H9 (cell line): ENCODE measurements at regions not wholly inside any gene's neighbourhood (a gene's known extent, or its start where the extent isn't known, plus 50 kb on each side); places are given as distances from the start of the nearest gene placed in this dataset.

Experiments used
- DNase-seq: peaks from one replicate; pipeline ENCODE4 v3.0.0-alpha.2; 2017
- H2AFZ ChIP-seq: one replicate; pipeline ENCODE4 v1.6.1; 2013; ENCODE audit warnings: mild to moderate bottlenecking, low read length, control low read depth, moderate library complexity
- H2AK5ac ChIP-seq: 2 replicates; pipeline ENCODE4 v1.6.1; 2013; ENCODE audit warnings: low read length, control low read depth, mixed read lengths; ENCODE audit not compliant: insufficient read length
- H2BK120ac ChIP-seq: one replicate; pipeline ENCODE4 v1.6.1; 2013; ENCODE audit warnings: low read depth, mild to moderate bottlenecking, low read length, control low read depth, inconsistent platforms; ENCODE audit not compliant: poor library complexity, severe bottlenecking
- H2BK12ac ChIP-seq: 2 replicates; pipeline ENCODE4 v1.6.1; 2013; ENCODE audit warnings: low read length, control low read depth, mixed read lengths, low read depth; ENCODE audit not compliant: insufficient read length
- H2BK15ac ChIP-seq: 2 replicates; pipeline ENCODE4 v1.6.1; 2013; ENCODE audit warnings: low read depth, low read length, control low read depth
- H2BK20ac ChIP-seq: one replicate; pipeline ENCODE4 v1.6.1; 2013; ENCODE audit warnings: low read depth, mild to moderate bottlenecking, low read length, control low read depth, inconsistent platforms; ENCODE audit not compliant: poor library complexity, severe bottlenecking
- H2BK5ac ChIP-seq: 2 replicates; pipeline ENCODE4 v1.6.1; 2013; ENCODE audit warnings: low read length, control low read depth, mixed read lengths; ENCODE audit not compliant: insufficient read length
- H3K14ac ChIP-seq: 2 replicates; pipeline ENCODE4 v1.6.1; 2013; ENCODE audit warnings: low read length, control low read depth; ENCODE audit not compliant: insufficient read depth
- H3K18ac ChIP-seq: 2 replicates; pipeline ENCODE4 v1.6.1; 2013; ENCODE audit warnings: low read depth, mild to moderate bottlenecking, mixed read lengths, low read length, control low read depth; ENCODE audit not compliant: insufficient read length
- H3K23ac ChIP-seq: 2 replicates; pipeline ENCODE4 v1.6.1; 2013; ENCODE audit warnings: low read length, control low read depth, mixed read lengths, low read depth; ENCODE audit not compliant: insufficient read length
- H3K23me2 ChIP-seq: 2 replicates; pipeline ENCODE4 v1.6.1; 2013; ENCODE audit warnings: low read depth, mild to moderate bottlenecking, mixed read lengths, low read length, control low read depth; ENCODE audit not compliant: insufficient read length, poor library complexity, severe bottlenecking
- H3K27ac ChIP-seq: 2 replicates; pipeline ENCODE4 v1.5.1; 2013; ENCODE audit warnings: low read length, control low read depth, mixed read lengths, low read depth; ENCODE audit not compliant: insufficient read length
- H3K27me3 ChIP-seq: 2 replicates; pipeline ENCODE4 v1.6.1; 2013; ENCODE audit warnings: low read length, control low read depth, inconsistent platforms; ENCODE audit not compliant: insufficient read depth
- H3K4ac ChIP-seq: 2 replicates; pipeline ENCODE4 v1.6.1; 2013; ENCODE audit warnings: low read depth, mild to moderate bottlenecking, control low read depth, inconsistent platforms, low read length, moderate library complexity
- H3K4me1 ChIP-seq: 2 replicates; pipeline ENCODE4 v1.6.1; 2013; ENCODE audit warnings: low read length, control low read depth, inconsistent platforms; ENCODE audit not compliant: insufficient read depth
- H3K4me2 ChIP-seq: 2 replicates; pipeline ENCODE4 v1.6.1; 2013; ENCODE audit warnings: low read length, control low read depth, mixed read lengths; ENCODE audit not compliant: insufficient read length, insufficient read depth
- H3K56ac ChIP-seq: 2 replicates; pipeline ENCODE4 v1.6.1; 2013; ENCODE audit warnings: low read depth, mild to moderate bottlenecking, mixed read lengths, low read length, control low read depth; ENCODE audit not compliant: insufficient read length
- H3K79me1 ChIP-seq: 2 replicates; pipeline ENCODE4 v1.6.1; 2013; ENCODE audit warnings: low read depth, mild to moderate bottlenecking, moderate library complexity, low read length, control low read depth, inconsistent platforms; ENCODE audit not compliant: insufficient read depth, poor library complexity, severe bottlenecking
- H3K79me2 ChIP-seq: 2 replicates; pipeline ENCODE4 v1.6.1; 2013; ENCODE audit warnings: low read length, control low read depth, inconsistent platforms; ENCODE audit not compliant: insufficient read depth
- H3K9ac ChIP-seq: 2 replicates; pipeline ENCODE4 v1.6.1; 2013; ENCODE audit warnings: low read length, control low read depth, mixed read lengths; ENCODE audit not compliant: insufficient read length; ENCODE audit errors: extremely low read depth
- H3K9me3 ChIP-seq: one replicate; pipeline ENCODE4 v1.6.1; 2013; ENCODE audit warnings: low read depth, low read length, inconsistent platforms; ENCODE audit not compliant: control insufficient read depth
- H3T11ph ChIP-seq: one replicate; pipeline ENCODE4 v1.6.1; 2013; ENCODE audit warnings: mild to moderate bottlenecking, low read length, control low read depth, inconsistent platforms
- H4K20me1 ChIP-seq: one replicate; pipeline ENCODE4 v1.6.1; 2013; ENCODE audit not compliant: control insufficient read depth, insufficient read length, insufficient read depth
- H4K5ac ChIP-seq: 2 replicates; pipeline ENCODE4 v1.6.1; 2013; ENCODE audit warnings: low read depth, mild to moderate bottlenecking, mixed read lengths, low read length, control low read depth; ENCODE audit not compliant: insufficient read length
- H4K8ac ChIP-seq: replicated peaks from 2 replicates; pipeline ENCODE4 v1.6.1; 2013; ENCODE audit warnings: low read length, control low read depth, mixed read lengths, low read depth; ENCODE audit not compliant: insufficient read length
- H4K91ac ChIP-seq: 2 replicates; pipeline ENCODE4 v1.6.1; 2013; ENCODE audit warnings: low read depth, mild to moderate bottlenecking, moderate library complexity, mixed read lengths, low read length, control low read depth; ENCODE audit not compliant: insufficient read length
- H3K27ac Mint-ChIP-seq, 3 experiments: 2 replicates in 2 of 3; 3 replicates in 1 of 3; pipeline ENCODE4 v1.8.0; 2020 to 2021; ENCODE audit warnings: mixed read lengths in 3 of 3, mild to moderate bottlenecking in 1 of 3, moderate library complexity in 1 of 3
- H3K27me3 Mint-ChIP-seq: 2 replicates; pipeline ENCODE4 v1.8.0; 2021; ENCODE audit warnings: low read depth, mild to moderate bottlenecking, moderate library complexity, mixed read lengths
- H3K36me3 Mint-ChIP-seq, 3 experiments: 2 replicates in 2 of 3; 3 replicates in 1 of 3; pipeline ENCODE4 v1.8.0; 2020 to 2021; ENCODE audit warnings: low read depth in 3 of 3, mixed read lengths in 3 of 3; ENCODE audit not compliant: insufficient read depth in 1 of 3
- H3K4me1 Mint-ChIP-seq, 2 experiments: 2 replicates each; pipeline ENCODE4 v1.8.0; 2020; ENCODE audit warnings: mixed read lengths in 2 of 2
- H3K4me3 Mint-ChIP-seq, 2 experiments: 2 replicates in 1 of 2; 3 replicates in 1 of 2; pipeline ENCODE4 v1.8.0; 2020 to 2021; ENCODE audit warnings: mild to moderate bottlenecking in 2 of 2, mixed read lengths in 2 of 2, moderate library complexity in 1 of 2
- H3K9me3 Mint-ChIP-seq, 2 experiments: 2 replicates in 1 of 2; 3 replicates in 1 of 2; pipeline ENCODE4 v1.8.0; 2020; ENCODE audit warnings: mild to moderate bottlenecking in 2 of 2, mixed read lengths in 2 of 2, moderate library complexity in 1 of 2
- CTCF ChIP-seq: fragments of 200-600 bp; sonication (generic); conservative IDR thresholded peaks from 3 replicates; pipeline ENCODE4 v1.8.0; 2021; ENCODE audit warnings: antibody characterized with exemption, mild to moderate bottlenecking
- WGBS: extraction: QIAGEN DNeasy Blood & Tissue Kit; methylation state at CpG from one replicate; pipeline ENCODE4 v1.1.7; 2013; ENCODE audit warnings: missing lambda C conversion rate, low lambda C conversion rate, mixed read lengths; ENCODE audit not compliant: insufficient read length; ENCODE audit errors: extremely low coverage; 5-methylcytosine and 5-hydroxymethylcytosine counted together

GRCh38 chr1:234532503-234532922 lies 53.5 kb upstream of the TARBP1 start:
- H3K4me3 Mint-ChIP-seq = no peak overlapping the region

More at GRCh38 chr1:234532503-234532922, 53.5 kb upstream of the TARBP1 start:
- Histone ChIP-seq H3K56ac (no peak overlapping the region), H2BK5ac (no peak overlapping the region), H3K4me2 (no peak overlapping the region), H3K23me2 (no peaks in the 10 kb centered on the region), H3K18ac (no peak overlapping the region), H3T11ph (no peak overlapping the region), H3K27me3 (no peaks in the 10 kb centered on the region), H3K4me1 (peaks cover 2% of the 10 kb centered on the region; the same call in 1 of the 2 replicates), H3K79me1 (no peaks in the 10 kb centered on the region), H2AFZ (no peak overlapping the region), H2BK20ac (no peak overlapping the region), H4K20me1 (no peaks in the 10 kb centered on the region), H3K23ac (no peak overlapping the region), H3K27ac (no peak overlapping the region), H2BK15ac (no peak overlapping the region), H3K9ac (no peak overlapping the region), H3K79me2 (no peaks in the 10 kb centered on the region), H4K91ac (no peak overlapping the region), H2BK12ac (no peak overlapping the region), H2AK5ac (no peak overlapping the region), H3K4ac (no peak overlapping the region), H2BK120ac (no peak overlapping the region), H3K14ac (no peak overlapping the region), H4K8ac (no peak overlapping the region), H3K9me3 (no peaks in the 10 kb centered on the region), H4K5ac (no peak overlapping the region)
- Mint-ChIP-seq H3K4me1 (peaks cover 19 to 38% of the 10 kb centered on the region in 2 experiments), H3K36me3 (no peaks in the 10 kb centered on the region), H3K9me3 (no peaks in the 10 kb centered on the region), H3K27me3 (no peaks in the 10 kb centered on the region; the same call in 1 of the 2 replicates), H3K27ac (no peak overlapping the region)
- no CpG with 5 or more reads among the region's 7 CpGs for WGBS
- no peak for DNase-seq
- no peak for TF ChIP-seq CTCF
